SH-SY5Y (cell line): ENCODE measurements at regions not wholly inside any gene's neighbourhood (a gene's known extent, or its start where the extent isn't known, plus 50 kb on each side); places are given as distances from the start of the nearest gene placed in this dataset.

Source experiments
- GATA2 ChIP-seq: IDR thresholded peaks from 2 replicates; pipeline ENCODE4 v1.6.1; 2011; ENCODE audit warnings: mild to moderate bottlenecking, low read depth, low read length
- GATA3 ChIP-seq: IDR thresholded peaks from 2 replicates; pipeline ENCODE4 v1.6.1; 2011; ENCODE audit warnings: low read depth, mild to moderate bottlenecking, low read length, moderate library complexity

DNA sequence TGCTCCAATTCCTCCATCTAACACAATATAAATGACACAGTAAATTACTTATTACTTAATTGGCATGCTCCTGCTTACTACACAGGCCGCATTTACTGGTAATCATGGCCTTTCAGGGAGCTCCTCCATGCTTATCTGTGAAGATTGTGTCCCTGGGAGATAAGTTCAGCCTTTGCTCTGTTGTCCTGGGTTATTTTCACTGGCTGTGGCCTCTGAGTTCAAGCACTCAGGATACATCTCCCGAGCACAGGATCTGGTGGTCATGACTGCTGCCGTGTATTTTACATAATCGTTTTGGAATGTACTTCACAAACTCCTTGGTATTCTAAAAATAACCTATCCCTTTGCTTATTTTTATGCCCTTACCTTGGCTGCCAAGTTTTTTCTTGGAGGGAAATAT, 215.7 kb downstream of the ICE1 start:
- TF ChIP-seq GATA2 = no peak
- TF ChIP-seq GATA3 = no peak
